Mesothelial cell of epicardium (in vitro differentiated cells): ENCODE measurements at regions not wholly inside any gene's neighbourhood (a gene's known extent, or its start where the extent isn't known, plus 50 kb on each side); places are given as distances from the start of the nearest gene placed in this dataset.

ENCODE experiments used
- DNase-seq, 2 experiments: peaks; one replicate each; pipeline ENCODE4 v3.0.0; 2021; ENCODE audit warnings: low spot score in 2 of 2; ENCODE audit not compliant: unreplicated experiment in 2 of 2
- H3K27ac Mint-ChIP-seq: 2 replicates; pipeline ENCODE4 v1.8.0; 2021; ENCODE audit warnings: mixed read lengths
- H3K27me3 Mint-ChIP-seq: 2 replicates; pipeline ENCODE4 v1.8.0; 2021; ENCODE audit warnings: low read depth, mixed read lengths
- H3K36me3 Mint-ChIP-seq: 2 replicates; pipeline ENCODE4 v1.8.0; 2021; ENCODE audit warnings: mixed read lengths
- H3K4me1 Mint-ChIP-seq: 2 replicates; pipeline ENCODE4 v1.8.0; 2021; ENCODE audit warnings: mixed read lengths
- H3K4me3 Mint-ChIP-seq: 2 replicates; pipeline ENCODE4 v1.8.0; 2021; ENCODE audit warnings: mild to moderate bottlenecking, moderate library complexity, mixed read lengths
- H3K9me3 Mint-ChIP-seq: 2 replicates; pipeline ENCODE4 v1.8.0; 2021; ENCODE audit warnings: mixed read lengths
- CTCF ChIP-seq: fragments of 200-600 bp; sonication (generic); IDR thresholded peaks from one replicate; pipeline ENCODE4 v1.5.0; 2021; ENCODE audit warnings: antibody characterized with exemption; ENCODE audit not compliant: unreplicated experiment

GRCh38 chr1:5722635-5723164 is 269.5 kb downstream of the NPHP4 start:
- no peak for DNase-seq

GRCh38 chr1:5721634-5722215 is 270.5 kb downstream of the NPHP4 start:
- Mint-ChIP-seq H3K27me3 (no peaks in the 10 kb centered on the region), H3K4me1 (peaks cover 33% of the 10 kb centered on the region), H3K9me3 (peaks cover 9% of the 10 kb centered on the region), H3K36me3 (no peaks in the 10 kb centered on the region), H3K27ac (no peak overlapping the region), H3K4me3 (no peak overlapping the region)
- DNase-seq: no peak
- TF ChIP-seq CTCF: no peak

More at GRCh38 chr1:5722635-5723164, 269.5 kb downstream of the NPHP4 start:
- H3K36me3 Mint-ChIP-seq: no peaks in the 10 kb centered on the region
- no peak overlapping the region for H3K4me3 Mint-ChIP-seq
- H3K9me3 Mint-ChIP-seq: peaks cover 9% of the 10 kb centered on the region
- peaks cover 31% of the 10 kb centered on the region for H3K4me1 Mint-ChIP-seq
- no peaks in the 10 kb centered on the region for H3K27me3 Mint-ChIP-seq
- H3K27ac Mint-ChIP-seq: no peak overlapping the region
- no peak for TF ChIP-seq CTCF

- no peak for TF ChIP-seq CTCF
- H3K36me3 Mint-ChIP-seq: no peaks in the 10 kb centered on the region
- H3K4me1 Mint-ChIP-seq: peaks cover 35% of the 10 kb centered on the region
- H3K9me3 Mint-ChIP-seq: peaks cover 10% of the 10 kb centered on the region
- no peak overlapping the region for H3K4me3 Mint-ChIP-seq
- H3K27me3 Mint-ChIP-seq: no peaks in the 10 kb centered on the region
- H3K27ac Mint-ChIP-seq: no peak overlapping the region
- no peak for DNase-seq
Measured at GRCh38 chr1:5720936-5721335, 271.3 kb downstream of the NPHP4 start.

- Mint-ChIP-seq H3K36me3 (no peaks in the 10 kb centered on the region), H3K4me1 (peaks cover 33% of the 10 kb centered on the region), H3K4me3 (no peak overlapping the region)
Measured at GRCh38 chr1:5720484-5720883, 271.7 kb downstream of the NPHP4 start.

GRCh38 chr1:5720045-5720444 is 272.2 kb downstream of the NPHP4 start:
- Mint-ChIP-seq H3K9me3 (peaks cover 17% of the 10 kb centered on the region), H3K27me3 (no peaks in the 10 kb centered on the region), H3K36me3 (no peaks in the 10 kb centered on the region), H3K4me3 (no peak overlapping the region), H3K27ac (no peak overlapping the region), H3K4me1 (peaks cover 33% of the 10 kb centered on the region)
- TF ChIP-seq CTCF: no peak
- DNase-seq: no peak

More at GRCh38 chr1:5720484-5720883, 271.7 kb downstream of the NPHP4 start:
- Mint-ChIP-seq H3K27me3 (no peaks in the 10 kb centered on the region), H3K9me3 (peaks cover 13% of the 10 kb centered on the region), H3K27ac (no peak overlapping the region)
- DNase-seq: no peak
- TF ChIP-seq CTCF: no peak
